ENCODE measurements at regions not wholly inside any gene's neighbourhood (a gene's known extent, or its start where the extent isn't known, plus 50 kb on each side); places are given as distances from the start of the nearest gene placed in this dataset.

GRCh38 chr9:21583628-21584377, 101.7 kb upstream of the IFNE start:
- 93% methylated on average over 3 of the region's 3 CpGs for WGBS
- Histone ChIP-seq H3K27ac (ENCODE audit: low read depth, low read length) (no peak overlapping the region), H3K27me3 (ENCODE audit: insufficient read depth, low read length) (no peaks in the 10 kb centered on the region), H3K4me3 (ENCODE audit: low read length) (no peak overlapping the region), H3K4me1 (ENCODE audit: insufficient read depth, low read length) (no peaks in the 10 kb centered on the region; the same call in 1 of the 2 replicates), H3K36me3 (ENCODE audit: insufficient read depth, low read length) (no peaks in the 10 kb centered on the region), H3K9ac (ENCODE audit: low read depth, low read length) (no peak overlapping the region), H3K9me3 (ENCODE audit: insufficient read depth, low read depth, low read length) (no peaks in the 10 kb centered on the region)

DNA sequence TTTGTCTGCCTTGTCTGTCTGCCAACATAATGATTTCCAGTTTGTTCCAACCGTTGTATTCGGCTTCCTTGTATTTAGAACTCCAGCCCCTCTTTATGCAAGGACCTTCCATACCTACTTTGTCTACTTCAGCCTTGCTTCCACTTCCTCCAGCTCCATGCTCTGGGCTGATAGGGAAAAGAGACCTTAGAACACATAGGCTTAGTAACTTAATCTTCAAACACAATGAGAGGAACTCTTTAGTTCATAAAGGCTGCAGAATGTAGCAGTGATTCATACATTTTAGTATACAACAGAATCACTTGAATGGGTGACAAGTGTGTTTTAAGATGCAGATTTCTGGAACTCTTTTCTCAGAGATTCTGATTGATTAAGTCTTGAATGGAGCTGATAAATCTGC, 102.8 kb upstream of the IFNE start:
- 95% methylated on average over 2 of the region's 2 CpGs for WGBS
- Histone ChIP-seq H3K4me1 (ENCODE audit: insufficient read depth, low read length) (peaks cover 5% of the 10 kb centered on the region; the same call in 1 of the 2 replicates), H3K27ac (ENCODE audit: low read depth, low read length) (no peak overlapping the region), H3K9ac (ENCODE audit: low read depth, low read length) (no peak overlapping the region), H3K27me3 (ENCODE audit: insufficient read depth, low read length) (no peaks in the 10 kb centered on the region), H3K4me3 (ENCODE audit: low read length) (no peak overlapping the region), H3K9me3 (ENCODE audit: insufficient read depth, low read depth, low read length) (no peaks in the 10 kb centered on the region), H3K36me3 (ENCODE audit: insufficient read depth, low read length) (no peaks in the 10 kb centered on the region)

DNA sequence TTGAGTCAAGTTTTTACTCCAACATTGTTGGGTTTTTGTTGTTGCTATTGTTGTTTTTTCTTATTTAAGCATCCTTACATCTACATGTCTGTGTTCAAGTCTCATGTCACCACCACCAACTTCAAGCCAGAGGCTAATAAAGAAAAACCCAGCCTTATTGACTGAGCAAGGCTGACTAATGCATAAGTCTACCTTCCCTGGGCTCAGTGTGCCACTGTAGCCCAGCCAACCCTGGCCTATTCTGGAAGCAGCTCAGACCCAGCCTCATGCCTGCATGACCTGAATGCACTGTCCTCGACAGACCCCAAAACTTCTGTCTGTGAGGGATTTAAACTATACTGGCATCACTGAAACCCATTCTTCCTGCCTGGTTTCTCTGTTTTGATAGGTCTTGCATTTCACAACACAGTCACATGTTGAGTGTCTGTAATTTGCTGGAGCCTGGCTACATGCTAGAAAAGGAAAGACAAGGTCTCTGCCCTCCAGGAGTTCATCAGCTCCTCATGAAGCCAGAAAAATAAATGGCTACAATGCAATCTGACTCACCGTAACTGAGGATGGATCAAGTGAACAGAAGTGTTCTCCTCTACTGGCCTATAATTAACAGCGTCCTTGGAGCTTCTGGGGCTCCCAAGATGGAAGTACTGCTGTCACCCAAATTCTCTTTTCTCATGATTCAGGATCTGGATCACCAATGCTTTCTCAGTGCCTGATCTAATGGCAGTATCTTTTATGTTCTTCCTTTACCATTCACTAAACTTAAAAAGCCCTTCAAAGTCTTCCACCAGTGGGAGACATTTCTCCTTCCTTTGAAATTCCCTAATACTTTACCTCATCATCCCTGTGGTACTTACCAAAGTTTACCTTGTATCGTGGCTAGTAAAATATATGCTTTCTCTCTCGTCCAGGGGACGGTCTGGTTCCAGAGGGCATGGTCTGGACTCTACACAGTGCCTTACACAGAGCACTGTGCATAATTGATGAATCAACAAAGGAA, 103.9 kb upstream of the IFNE start:
- Histone ChIP-seq H3K9me3 (ENCODE audit: insufficient read depth, low read depth, low read length) (no peaks in the 10 kb centered on the region), H3K36me3 (ENCODE audit: insufficient read depth, low read length) (no peaks in the 10 kb centered on the region), H3K9ac (ENCODE audit: low read depth, low read length) (no peak overlapping the region), H3K4me3 (ENCODE audit: low read length) (no peak overlapping the region), H3K4me1 (ENCODE audit: insufficient read depth, low read length) (peaks cover 10% of the 10 kb centered on the region; the same call in 1 of the 2 replicates), H3K27me3 (ENCODE audit: insufficient read depth, low read length) (no peaks in the 10 kb centered on the region), H3K27ac (ENCODE audit: low read depth, low read length) (no peak overlapping the region)
- WGBS = 93% methylated on average over 6 of the region's 6 CpGs

DNA sequence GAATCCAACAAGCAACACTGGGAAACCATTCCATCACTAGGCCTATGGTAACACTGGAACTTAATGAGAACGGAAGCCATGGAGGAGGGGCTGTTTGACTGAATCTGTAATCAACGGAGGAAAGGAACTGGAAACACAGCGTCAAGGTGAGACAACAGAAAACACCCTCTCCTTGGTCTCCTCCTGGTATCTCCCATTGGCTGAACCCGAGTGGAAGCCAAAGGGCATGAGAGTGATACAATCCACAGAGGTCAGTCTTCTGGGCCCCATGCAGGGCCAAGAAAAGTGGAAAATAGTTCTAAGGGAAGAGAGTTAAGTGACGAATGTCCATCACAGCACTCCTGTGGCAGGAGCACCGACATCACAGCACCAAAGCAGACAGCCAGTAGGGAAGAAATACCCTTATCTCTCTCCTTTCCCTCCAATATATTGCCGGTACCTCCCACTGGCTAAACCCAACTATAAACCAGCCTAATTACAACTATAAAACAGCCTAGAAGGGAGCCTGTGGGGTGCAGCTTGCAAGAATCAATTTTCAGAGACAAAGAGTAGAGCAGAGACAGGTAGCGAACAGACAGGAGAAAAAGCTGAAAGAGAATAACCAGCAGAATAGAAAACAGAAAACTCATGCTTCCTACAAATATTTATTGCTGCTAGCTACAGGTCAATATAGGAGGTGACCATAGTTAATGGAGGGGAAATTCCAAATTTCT, 107.4 kb upstream of the IFNE start:
- Histone ChIP-seq H3K36me3 (ENCODE audit: insufficient read depth, low read length) (no peaks in the 10 kb centered on the region), H3K27ac (ENCODE audit: low read depth, low read length) (no peak overlapping the region), H3K4me3 (ENCODE audit: low read length) (no peak overlapping the region), H3K9me3 (ENCODE audit: insufficient read depth, low read depth, low read length) (no peaks in the 10 kb centered on the region), H3K4me1 (ENCODE audit: insufficient read depth, low read length) (peaks cover 34% of the 10 kb centered on the region), H3K9ac (ENCODE audit: low read depth, low read length) (no peak overlapping the region), H3K27me3 (ENCODE audit: insufficient read depth, low read length) (no peaks in the 10 kb centered on the region)
- 93% methylated on average over 8 of the region's 8 CpGs for WGBS

DNA sequence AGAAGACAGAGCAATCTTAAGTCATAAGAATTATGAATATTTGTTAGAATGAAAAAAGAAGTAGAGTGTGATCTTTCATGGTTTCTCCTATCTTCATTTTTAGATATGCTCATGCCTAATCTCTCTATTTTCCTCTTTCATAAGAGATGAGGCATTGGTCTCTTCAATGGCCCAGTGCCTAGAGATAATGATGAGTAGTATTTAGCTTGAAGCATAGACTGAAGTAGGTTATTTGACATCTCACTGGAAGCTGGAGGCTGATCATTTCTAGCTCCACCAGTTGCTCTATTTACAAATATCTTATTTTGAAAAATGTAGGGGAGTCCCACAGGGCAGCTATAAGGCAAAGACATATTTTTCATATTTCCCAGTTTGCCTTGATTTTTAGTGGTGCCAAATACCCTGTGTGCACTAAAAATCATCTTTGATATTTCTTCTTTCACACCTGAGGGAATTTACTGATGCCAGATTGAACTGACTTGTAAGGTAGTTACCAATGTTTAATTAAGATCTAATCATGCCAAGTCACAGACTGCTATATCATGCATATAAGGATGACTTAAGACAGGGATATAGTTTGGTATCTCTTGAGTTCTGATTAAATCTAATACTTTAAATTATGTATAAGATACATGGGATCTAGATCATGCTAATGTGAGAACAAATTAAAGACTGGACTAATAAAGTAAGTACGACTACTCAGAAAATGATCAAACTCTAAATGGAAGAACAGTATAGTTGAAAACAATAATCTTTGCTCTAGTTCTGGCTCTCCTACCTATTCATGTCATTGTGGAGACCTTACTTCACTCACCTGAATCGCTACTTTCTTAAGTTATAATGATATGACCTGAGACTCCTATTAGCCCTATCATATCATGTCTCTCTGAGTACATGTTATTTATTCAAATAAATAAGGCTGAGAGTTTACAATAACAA, 108.2 kb upstream of the IFNE start:
- Histone ChIP-seq H3K4me1 (ENCODE audit: insufficient read depth, low read length) (peaks cover 34% of the 10 kb centered on the region), H3K9me3 (ENCODE audit: insufficient read depth, low read depth, low read length) (no peaks in the 10 kb centered on the region), H3K36me3 (ENCODE audit: insufficient read depth, low read length) (no peaks in the 10 kb centered on the region), H3K27me3 (ENCODE audit: insufficient read depth, low read length) (no peaks in the 10 kb centered on the region), H3K27ac (ENCODE audit: low read depth, low read length) (no peak overlapping the region), H3K4me3 (ENCODE audit: low read length) (no peak overlapping the region), H3K9ac (ENCODE audit: low read depth, low read length) (no peak overlapping the region)
- 92% methylated on average over 2 of the region's 2 CpGs for WGBS

DNA sequence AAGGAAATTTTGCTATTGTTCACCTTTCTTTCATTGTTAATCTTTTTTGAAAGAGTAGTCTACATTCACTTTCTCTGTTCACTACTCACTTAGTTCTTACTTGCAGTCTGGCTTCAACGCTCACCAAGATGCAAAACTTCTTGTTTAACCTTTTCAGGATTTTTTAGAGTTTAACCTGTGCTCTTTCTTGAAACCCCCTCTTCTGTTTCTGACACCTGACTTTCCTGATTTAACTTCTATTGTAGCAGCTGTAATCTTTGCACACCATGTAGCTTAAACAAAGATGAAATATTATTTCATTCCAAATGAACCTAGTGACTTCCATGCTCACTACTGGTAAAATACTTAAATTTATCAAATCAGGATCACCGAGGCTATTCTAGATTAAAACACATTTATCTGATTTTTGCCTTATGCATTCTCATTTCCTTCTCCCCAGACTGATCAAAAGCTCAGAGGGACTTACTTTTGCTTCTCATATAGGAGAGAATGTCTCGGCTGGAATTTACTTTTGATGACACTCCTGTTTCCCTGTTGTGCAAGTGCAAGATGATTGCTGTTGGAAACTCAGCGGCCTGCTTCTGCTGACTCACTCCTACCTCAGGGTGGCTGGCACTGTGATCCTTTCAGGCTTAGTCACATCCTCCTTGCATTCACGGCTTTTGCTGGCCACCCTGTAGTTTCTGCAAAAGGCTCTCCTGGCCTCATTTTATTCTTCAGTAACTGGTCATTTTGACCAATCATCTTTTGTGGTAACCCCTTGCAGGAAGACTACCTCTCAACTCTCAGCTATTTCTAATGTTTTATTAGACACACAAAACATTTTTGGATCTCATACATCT, 109.3 kb upstream of the IFNE start:
- 54% methylated on average over 5 of the region's 5 CpGs for WGBS
- peaks cover 34% of the 10 kb centered on the region for H3K4me1 ChIP-seq (ENCODE audit: insufficient read depth, low read length)
- H3K9me3 ChIP-seq (ENCODE audit: insufficient read depth, low read depth, low read length) = no peaks in the 10 kb centered on the region
- H3K4me3 ChIP-seq (ENCODE audit: low read length) = peak overlapping the region; percentile 21; the same call in 1 of the 2 replicates
- H3K36me3 ChIP-seq (ENCODE audit: insufficient read depth, low read length) = no peaks in the 10 kb centered on the region
- H3K27me3 ChIP-seq (ENCODE audit: insufficient read depth, low read length) = no peaks in the 10 kb centered on the region
- H3K27ac ChIP-seq (ENCODE audit: low read depth, low read length) = peak overlapping the region; percentile 79
- peak overlapping the region; percentile 58; the same call in 1 of the 2 replicates for H3K9ac ChIP-seq (ENCODE audit: low read depth, low read length)

- peak overlapping the region; percentile 47; the same call in 1 of the 2 replicates for H3K9ac ChIP-seq (ENCODE audit: low read depth, low read length)
- no peaks in the 10 kb centered on the region for H3K36me3 ChIP-seq (ENCODE audit: insufficient read depth, low read length)
- 88% methylated on average over 3 of the region's 3 CpGs for WGBS
Measured at GRCh38 chr9:21592063-21592338, 109.9 kb upstream of the IFNE start.

GRCh38 chr9:21597284-21597683, 115.2 kb upstream of the IFNE start:
- no peak overlapping the region for H3K4me3 ChIP-seq (ENCODE audit: low read length)
- no peaks in the 10 kb centered on the region for H3K9me3 ChIP-seq (ENCODE audit: insufficient read depth, low read depth, low read length)
- H3K4me1 ChIP-seq (ENCODE audit: insufficient read depth, low read length) = peaks cover 12% of the 10 kb centered on the region
- H3K27me3 ChIP-seq (ENCODE audit: insufficient read depth, low read length) = no peaks in the 10 kb centered on the region
- 90% methylated on average over 4 of the region's 4 CpGs for WGBS
- no peak overlapping the region for H3K9ac ChIP-seq (ENCODE audit: low read depth, low read length)
- no peak overlapping the region for H3K27ac ChIP-seq (ENCODE audit: low read depth, low read length)
- no peaks in the 10 kb centered on the region for H3K36me3 ChIP-seq (ENCODE audit: insufficient read depth, low read length)

More at GRCh38 chr9:21592063-21592338, 109.9 kb upstream of the IFNE start:
- Histone ChIP-seq H3K9me3 (ENCODE audit: insufficient read depth, low read depth, low read length) (no peaks in the 10 kb centered on the region), H3K4me1 (ENCODE audit: insufficient read depth, low read length) (peaks cover 34% of the 10 kb centered on the region), H3K27me3 (ENCODE audit: insufficient read depth, low read length) (no peaks in the 10 kb centered on the region), H3K4me3 (ENCODE audit: low read length) (peak overlapping the region; percentile 8; the same call in 1 of the 2 replicates), H3K27ac (ENCODE audit: low read depth, low read length) (peak overlapping the region; percentile 79)

- no peak overlapping the region for H3K9ac ChIP-seq (ENCODE audit: low read depth, low read length)
- H3K27me3 ChIP-seq (ENCODE audit: insufficient read depth, low read length) = no peaks in the 10 kb centered on the region
- H3K27ac ChIP-seq (ENCODE audit: low read depth, low read length) = no peak overlapping the region
- no CpG with 5 or more reads among the region's 2 CpGs for WGBS
- H3K9me3 ChIP-seq (ENCODE audit: insufficient read depth, low read depth, low read length) = no peaks in the 10 kb centered on the region
- H3K36me3 ChIP-seq (ENCODE audit: insufficient read depth, low read length) = no peaks in the 10 kb centered on the region
- H3K4me1 ChIP-seq (ENCODE audit: insufficient read depth, low read length) = no peaks in the 10 kb centered on the region
- no peak overlapping the region for H3K4me3 ChIP-seq (ENCODE audit: low read length)
Measured at GRCh38 chr9:21598749-21599148, 116.6 kb upstream of the IFNE start.

Measured in HUES64 (cell line).